ENCODE measurements at regions not wholly inside any gene's neighbourhood (a gene's known extent, or its start where the extent isn't known, plus 50 kb on each side); places are given as distances from the start of the nearest gene placed in this dataset.
"Not testable (repeated sequence)": the region's sequence is repeated elsewhere in the genome, so short reads cannot be mapped to it uniquely, and the experiment has no call there.

GRCh38 chr1:244106837-244107493, 55.9 kb downstream of the ZBTB18 start:
- DNase-seq, result no peak

- no peak for DNase-seq
Measured at GRCh38 chr1:244111027-244111426, 59.9 kb downstream of the ZBTB18 start.

GRCh38 chr1:244112041-244112440, 61.0 kb downstream of the ZBTB18 start:
- no peak for DNase-seq

- DNase-seq, result no peak
Measured at GRCh38 chr1:244112636-244113035, 61.6 kb downstream of the ZBTB18 start.

GRCh38 chr1:244113532-244114320, 62.6 kb downstream of the ZBTB18 start:
- no peak for DNase-seq

GRCh38 chr1:244114892-244115291, 63.8 kb downstream of the ZBTB18 start:
- DNase-seq, result no peak

- no peak for DNase-seq
Measured at GRCh38 chr1:244116946-244117345, 65.9 kb downstream of the ZBTB18 start.

GRCh38 chr1:244118109-244118761, 67.2 kb downstream of the ZBTB18 start:
- DNase-seq, result no peak

GRCh38 chr1:244128591-244129383, 77.7 kb downstream of the ZBTB18 start:
- no peak for DNase-seq

- DNase-seq, result no peak
Measured at GRCh38 chr1:244137276-244137675, 86.2 kb downstream of the ZBTB18 start.

- no peak for DNase-seq
Measured at GRCh38 chr1:244137725-244138124, 86.6 kb downstream of the ZBTB18 start.

GRCh38 chr1:244138399-244138798, 87.3 kb downstream of the ZBTB18 start:
- no peak for DNase-seq

- no peak for DNase-seq
Measured at GRCh38 chr1:244139655-244140054, 88.6 kb downstream of the ZBTB18 start.

GRCh38 chr1:244140420-244140819, 89.3 kb downstream of the ZBTB18 start:
- DNase-seq, result no peak

- DNase-seq, result no peak
Measured at GRCh38 chr1:244144053-244144452, 93.0 kb downstream of the ZBTB18 start.

- no peak for DNase-seq
Measured at GRCh38 chr1:244150071-244150470, 99.0 kb downstream of the ZBTB18 start.

- no peak for DNase-seq
Measured at GRCh38 chr1:244150665-244151064, 99.6 kb downstream of the ZBTB18 start.

- no peak for DNase-seq
Measured at GRCh38 chr1:244151537-244151936, 100.5 kb downstream of the ZBTB18 start.

- no peak for DNase-seq
Measured at GRCh38 chr1:244154508-244154871, 103.4 kb downstream of the ZBTB18 start.

GRCh38 chr1:244154872-244155531, 103.9 kb downstream of the ZBTB18 start:
- DNase-seq, result no peak

GRCh38 chr1:244155661-244156060, 104.6 kb downstream of the ZBTB18 start:
- no peak for DNase-seq

GRCh38 chr1:244156617-244157016, 105.5 kb downstream of the ZBTB18 start:
- DNase-seq, result not testable (repeated sequence)
